ENCODE measurements at regions not wholly inside any gene's neighbourhood (a gene's known extent, or its start where the extent isn't known, plus 50 kb on each side); places are given as distances from the start of the nearest gene placed in this dataset.
A peak's percentile ranks its signal among the peaks of the same experiment; 100 is the strongest.
"Not testable (repeated sequence)": the region's sequence is repeated elsewhere in the genome, so short reads cannot be mapped to it uniquely, and the experiment has no call there.

- DNase-seq (no peak), ATAC-seq (ENCODE audit: low FRiP score in 2 of 2) (no peak)
- no peaks in the 10 kb centered on the region for H3K4me1 ChIP-seq
- H3K36me3 ChIP-seq, result no peaks in the 10 kb centered on the region
- no peaks in the 10 kb centered on the region for H3K27me3 ChIP-seq
- H3K4me3 ChIP-seq, result no peak overlapping the region
- H3K9me3 ChIP-seq, result no peaks in the 10 kb centered on the region
- no peak for TF ChIP-seq CTCF (IDR thresholded peaks at IDR 0.05)
- TF ChIP-seq POLR2A (IDR thresholded peaks at IDR 0.05), result no peak
- no peak for TF ChIP-seq POLR2AphosphoS5 (IDR thresholded peaks at IDR 0.05)
- no peak for TF ChIP-seq EP300 (IDR thresholded peaks at IDR 0.05)
- no peak overlapping the region for H3K27ac ChIP-seq
- WGBS, 2 donors, result 88 to 91% methylated on average over 5 of the region's 5 CpGs
These were observed 62.5 kb upstream of the FOXE1 start for GRCh38 chr9:97790542-97790941.

GRCh38 chr9:97791542-97791941, 61.5 kb upstream of the FOXE1 start:
- Histone ChIP-seq H3K9me3 (no peaks in the 10 kb centered on the region), H3K4me1 (no peaks in the 10 kb centered on the region), H3K4me3 (no peak overlapping the region), H3K27me3 (no peaks in the 10 kb centered on the region), H3K36me3 (no peaks in the 10 kb centered on the region), H3K27ac (no peak overlapping the region)
- DNase-seq (no peak), ATAC-seq (ENCODE audit: low FRiP score in 2 of 2) (no peak)
- WGBS, 2 donors, result 65 to 76% methylated on average over 4 of the region's 4 CpGs
- TF ChIP-seq POLR2AphosphoS5 (IDR thresholded peaks at IDR 0.05), result no peak
- no peak for TF ChIP-seq CTCF (IDR thresholded peaks at IDR 0.05)
- TF ChIP-seq EP300 (IDR thresholded peaks at IDR 0.05), result no peak
- TF ChIP-seq POLR2A (IDR thresholded peaks at IDR 0.05), result no peak

GRCh38 chr9:97793067-97793466, 60.0 kb upstream of the FOXE1 start:
- no peaks in the 10 kb centered on the region for H3K27me3 ChIP-seq
- H3K27ac ChIP-seq, result no peak overlapping the region
- H3K4me3 ChIP-seq, result no peak overlapping the region
- ATAC-seq (ENCODE audit: low FRiP score in 2 of 2), result no peak
- WGBS, 2 donors, result 53 to 75% methylated on average over 1 of the region's 1 CpG
- no peaks in the 10 kb centered on the region for H3K4me1 ChIP-seq
- H3K9me3 ChIP-seq, result no peaks in the 10 kb centered on the region
- TF ChIP-seq POLR2A (IDR thresholded peaks at IDR 0.05), result no peak
- TF ChIP-seq EP300 (IDR thresholded peaks at IDR 0.05), result no peak
- H3K36me3 ChIP-seq, result no peaks in the 10 kb centered on the region
- DNase-seq, result no peak

- WGBS, 2 donors, result 70 to 71% methylated on average over 1 of the region's 1 CpG
- TF ChIP-seq CTCF (IDR thresholded peaks at IDR 0.05), result no peak
- TF ChIP-seq EP300 (IDR thresholded peaks at IDR 0.05), result no peak
- TF ChIP-seq POLR2A (IDR thresholded peaks at IDR 0.05), result no peak
- no peak for TF ChIP-seq POLR2AphosphoS5 (IDR thresholded peaks at IDR 0.05)
- no peak for ATAC-seq (ENCODE audit: low FRiP score in 2 of 2)
- DNase-seq, result no peak
- Histone ChIP-seq H3K9me3 (no peaks in the 10 kb centered on the region), H3K4me1 (no peaks in the 10 kb centered on the region), H3K27ac (no peak overlapping the region), H3K27me3 (no peaks in the 10 kb centered on the region), H3K4me3 (no peak overlapping the region), H3K36me3 (no peaks in the 10 kb centered on the region)
These were observed 58.4 kb upstream of the FOXE1 start for GRCh38 chr9:97794666-97795065.

- not testable (repeated sequence) for ATAC-seq (ENCODE audit: low FRiP score in 2 of 2); H3K27ac ChIP-seq; H3K4me1 ChIP-seq; H3K36me3 ChIP-seq; H3K27me3 ChIP-seq; H3K4me3 ChIP-seq; H3K9me3 ChIP-seq
- DNase-seq, result peak in 1 of 2 donors; percentile 66
- 50 to 94% methylated on average over 2 to 7 of the region's 30 CpGs for WGBS, 2 donors
These were observed 56.9 kb upstream of the FOXE1 start for GRCh38 chr9:97796176-97796575.

- Histone ChIP-seq H3K36me3 (no peaks in the 10 kb centered on the region), H3K4me3 (no peak overlapping the region), H3K9me3 (no peaks in the 10 kb centered on the region), H3K4me1 (peaks cover 8 to 11% (median 11%) of the 10 kb centered on the region in 4 donors), H3K27ac (no peak overlapping the region), H3K27me3 (peaks cover 0 to 9% (median 2%) of the 10 kb centered on the region in 4 donors)
- no peak for DNase-seq
- no peak for ATAC-seq (ENCODE audit: low FRiP score in 2 of 2)
- WGBS, 2 donors, result 76 to 80% methylated on average over 1 of the region's 1 CpG
- TF ChIP-seq POLR2AphosphoS5 (IDR thresholded peaks at IDR 0.05), result no peak
- no peak for TF ChIP-seq CTCF (IDR thresholded peaks at IDR 0.05)
- TF ChIP-seq POLR2A (IDR thresholded peaks at IDR 0.05), result no peak
These were observed 51.8 kb upstream of the FOXE1 start for GRCh38 chr9:97801180-97801579.

Data from upper lobe of left lung (tissue), 6 donors.